T-cell (primary cell): ENCODE measurements at regions not wholly inside any gene's neighbourhood (a gene's known extent, or its start where the extent isn't known, plus 50 kb on each side); places are given as distances from the start of the nearest gene placed in this dataset.

Experiments
- ATAC-seq, 4 experiments: fragments of 200-7000 bp in 3 of 4; fragments of 150-1000 bp in 1 of 4; cut with Tn5 transposase; replicated peaks in 1 of 4; 1 replicate in 3 of 4; 2 replicates in 1 of 4; pipeline ENCODE4 v1.10.0; 2021; ENCODE audit warnings: moderate library complexity in 3 of 4, mild to moderate bottlenecking in 2 of 4, moderate number of reproducible peaks in 1 of 4
- CTCF ChIA-PET, 2 donors: fragments of 300-600 bp; sonication (Branson Sonifier 250); formaldehyde crosslinking; loops; one replicate each; lab custom pipeline; 2022; ENCODE audit warnings: antibody characterized with exemption in 2 of 2; lab: Charles Lee
- POLR2A ChIA-PET, 2 donors: fragments of 300-600 bp; sonication (Branson Sonifier 250); formaldehyde crosslinking; loops; one replicate each; lab custom pipeline; 2022; ENCODE audit warnings: antibody characterized with exemption in 2 of 2; lab: Charles Lee
- DNase-seq, 35 experiments: peaks; one replicate each; pipeline versions ENCODE4 v3.0.0 to v3.0.0-alpha.2; 2013 to 2023
- H3K27ac ChIP-seq: one replicate; pipeline ENCODE4 v1.5.1; 2013; ENCODE audit warnings: low read length
- H3K27me3 ChIP-seq, 2 experiments: replicated peaks in 1 of 2; 1 replicate in 1 of 2; 2 replicates in 1 of 2; pipeline versions ENCODE4 v1.6.1 to v1.7.0; 2013; ENCODE audit warnings: low read length in 1 of 2, mixed read lengths in 1 of 2; ENCODE audit not compliant: control insufficient read depth in 2 of 2, insufficient read depth in 2 of 2; ENCODE audit errors: extremely low read depth in 1 of 2
- H3K36me3 ChIP-seq, 2 donors: 1 replicate in 1 of 2; 2 replicates in 1 of 2; pipeline versions ENCODE4 v1.6.1 to v1.7.0; 2013; ENCODE audit warnings: low read length in 1 of 2; ENCODE audit not compliant: control insufficient read depth in 2 of 2, insufficient read depth in 1 of 2; ENCODE audit errors: extremely low read depth in 1 of 2
- H3K4me1 ChIP-seq, 2 experiments: 1 replicate in 1 of 2; 2 replicates in 1 of 2; pipeline versions ENCODE4 v1.6.1 to v1.7.0; 2013; ENCODE audit warnings: low read length in 2 of 2, mixed read lengths in 1 of 2; ENCODE audit not compliant: insufficient read depth in 2 of 2, control insufficient read depth in 1 of 2; ENCODE audit errors: extremely low read depth in 1 of 2
- H3K4me3 ChIP-seq, 2 donors: 1 replicate in 1 of 2; 2 replicates in 1 of 2; pipeline versions ENCODE4 v1.5.1 to v1.7.0; 2013; ENCODE audit warnings: mild to moderate bottlenecking in 2 of 2, low read length in 1 of 2, moderate library complexity in 1 of 2; ENCODE audit not compliant: control insufficient read depth in 1 of 2; ENCODE audit errors: extremely low read depth in 1 of 2
- H3K9me3 ChIP-seq: 2 replicates; pipeline ENCODE4 v1.7.0; 2013
- H3K27ac Mint-ChIP-seq, 2 donors: one replicate each; pipeline ENCODE4 v1.8.0; 2020 to 2021; ENCODE audit warnings: mild to moderate bottlenecking in 2 of 2, mixed read lengths in 2 of 2
- H3K27me3 Mint-ChIP-seq, 2 donors: one replicate each; pipeline ENCODE4 v1.8.0; 2021 to 2022; ENCODE audit warnings: mixed read lengths in 2 of 2
- H3K36me3 Mint-ChIP-seq: one replicate; pipeline ENCODE4 v1.8.0; 2021; ENCODE audit warnings: mixed read lengths
- H3K4me1 Mint-ChIP-seq, 3 donors: one replicate each; pipeline ENCODE4 v1.8.0; 2020 to 2022; ENCODE audit warnings: mixed read lengths in 3 of 3, mild to moderate bottlenecking in 1 of 3
- H3K4me3 Mint-ChIP-seq, 3 donors: one replicate each; pipeline ENCODE4 v1.8.0; 2020 to 2022; ENCODE audit warnings: mild to moderate bottlenecking in 3 of 3, mixed read lengths in 3 of 3, moderate library complexity in 3 of 3
- H3K9me3 Mint-ChIP-seq, 3 donors: one replicate each; pipeline ENCODE4 v1.8.0; 2020 to 2022; ENCODE audit warnings: mixed read lengths in 3 of 3
- WGBS: methylation state at CpG from one replicate; pipeline ENCODE4 v1.1.5; 2013; ENCODE audit warnings: missing lambda C conversion rate; ENCODE audit not compliant: insufficient coverage; 5-methylcytosine and 5-hydroxymethylcytosine counted together

DNA sequence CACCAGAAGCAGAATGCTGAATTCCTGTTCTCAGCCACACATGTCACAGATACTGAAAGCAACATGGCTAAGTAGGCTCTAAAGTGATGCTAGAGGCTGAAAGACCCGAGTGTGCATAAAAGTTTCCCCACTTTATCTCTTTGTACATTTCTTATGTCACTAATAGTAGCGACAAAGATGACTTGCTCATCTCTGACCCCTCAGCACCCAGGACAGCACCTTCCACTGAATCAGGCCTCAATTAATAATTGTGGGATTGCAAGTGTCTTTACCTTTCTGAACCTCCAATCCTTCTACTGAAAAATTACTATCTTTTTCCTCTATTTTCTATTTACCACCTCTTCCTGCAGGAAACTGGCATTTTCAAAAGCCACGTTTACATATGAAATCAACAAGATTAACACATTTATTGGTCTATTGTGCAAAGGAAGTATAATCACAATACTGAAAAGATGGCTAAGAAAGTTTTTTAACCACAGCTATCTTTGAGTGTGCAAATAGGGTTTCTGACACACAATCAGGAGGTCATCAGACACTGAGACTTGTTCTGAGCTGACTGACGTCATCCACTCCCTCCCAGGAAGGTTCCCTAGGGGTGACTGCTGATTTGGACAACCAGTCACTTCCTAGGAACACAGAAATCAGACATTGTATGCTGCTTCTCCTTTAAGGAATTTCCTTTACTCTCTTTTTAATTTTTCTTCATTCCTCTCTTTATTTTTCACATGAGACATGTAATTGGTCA is 213.9 kb upstream of the ISX start:
- no CpG with 5 or more reads among the region's 4 CpGs for WGBS
- DNase-seq (no peak), ATAC-seq (no peak)
- no peak overlapping the region for H3K27ac ChIP-seq
- no peaks in the 10 kb centered on the region for H3K27me3 ChIP-seq
- H3K27me3 Mint-ChIP-seq: peaks cover 3 to 6% of the 10 kb centered on the region in 2 donors
- no peaks in the 10 kb centered on the region for H3K9me3 ChIP-seq
- no peaks in the 10 kb centered on the region for H3K4me1 ChIP-seq
- H3K36me3 ChIP-seq: no peaks in the 10 kb centered on the region
- no peaks in the 10 kb centered on the region for H3K36me3 Mint-ChIP-seq
- CTCF ChIA-PET: no interaction called here
- no peak overlapping the region for H3K4me3 Mint-ChIP-seq
- no peaks in the 10 kb centered on the region for H3K9me3 Mint-ChIP-seq
- H3K4me1 Mint-ChIP-seq: no peaks in the 10 kb centered on the region
- POLR2A ChIA-PET: interaction anchor here in 1 of 2 donors (0.6 kb wide), 1 partner anchor 49 kb away, joined by 5 read pairs; no protein-coding TSS in a partner anchor
- no peak overlapping the region for H3K27ac Mint-ChIP-seq
- no peak overlapping the region for H3K4me3 ChIP-seq

DNA sequence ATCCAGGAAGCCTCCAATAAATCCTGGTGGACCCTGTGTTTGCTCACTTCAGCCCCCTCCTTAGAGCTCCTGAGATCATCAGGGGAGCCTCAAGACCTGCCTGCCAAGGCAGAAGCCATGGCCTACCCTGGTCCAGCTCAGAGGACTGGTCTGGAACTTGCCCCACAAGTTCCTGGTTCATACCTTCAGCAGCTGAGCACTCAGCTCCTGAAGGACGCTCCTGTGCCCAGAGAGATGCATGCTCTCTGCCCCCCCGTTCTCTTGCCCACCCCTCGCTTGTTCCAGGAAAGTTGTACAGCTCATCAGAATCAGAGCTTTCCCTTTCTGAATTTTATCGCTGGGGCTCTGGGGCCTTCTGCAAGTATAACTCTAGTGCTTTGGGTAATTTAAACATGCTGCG is 210.5 kb upstream of the ISX start:
- no peak overlapping the region for H3K4me3 Mint-ChIP-seq
- H3K27me3 Mint-ChIP-seq: no peaks in the 10 kb centered on the region
- H3K27ac ChIP-seq: no peak overlapping the region
- no peaks in the 10 kb centered on the region for H3K27me3 ChIP-seq
- ATAC-seq: no peak
- H3K9me3 ChIP-seq: no peaks in the 10 kb centered on the region
- WGBS: 89% methylated on average over 2 of the region's 5 CpGs
- H3K4me1 Mint-ChIP-seq: no peaks in the 10 kb centered on the region
- no peaks in the 10 kb centered on the region for H3K36me3 Mint-ChIP-seq
- H3K9me3 Mint-ChIP-seq: peaks cover 0 to 10% (median 5%) of the 10 kb centered on the region in 3 donors
- H3K4me3 ChIP-seq: no peak overlapping the region
- H3K4me1 ChIP-seq: no peaks in the 10 kb centered on the region
- DNase-seq: no peak
- H3K36me3 ChIP-seq: no peaks in the 10 kb centered on the region
- CTCF ChIA-PET: no interaction called here
- POLR2A ChIA-PET: no interaction called here
- H3K27ac Mint-ChIP-seq: no peak overlapping the region

DNA sequence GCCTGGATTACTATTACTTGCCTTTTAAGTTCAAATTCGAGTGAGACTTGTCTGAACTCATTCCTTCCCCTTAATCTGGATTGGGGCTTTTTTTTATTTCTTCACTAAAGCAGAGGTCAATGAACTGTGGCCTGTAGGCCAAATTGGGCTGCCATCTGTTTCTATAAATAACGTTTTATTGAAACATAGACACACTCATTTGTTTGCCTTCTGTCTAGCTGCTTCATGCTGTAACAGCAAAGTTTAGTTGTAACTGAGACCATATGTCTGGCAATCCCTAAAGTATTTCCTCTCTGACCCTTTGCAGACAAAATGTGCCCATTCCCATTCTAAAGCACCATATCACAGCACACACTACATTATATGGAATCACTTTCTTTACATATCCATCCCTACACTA is 207.9 kb upstream of the ISX start:
- WGBS: 57% methylated on average over 1 of the region's 2 CpGs
- Mint-ChIP-seq H3K9me3 (peaks cover 0 to 17% (median 5%) of the 10 kb centered on the region in 3 donors), H3K4me1 (no peaks in the 10 kb centered on the region), H3K27me3 (peaks cover 0 to 10% of the 10 kb centered on the region in 2 donors), H3K4me3 (no peak overlapping the region), H3K36me3 (no peaks in the 10 kb centered on the region), H3K27ac (no peak overlapping the region)
- ChIA-PET POLR2A (no interaction called here), CTCF (no interaction called here)
- Histone ChIP-seq H3K4me3 (no peak overlapping the region), H3K9me3 (no peaks in the 10 kb centered on the region), H3K27me3 (no peaks in the 10 kb centered on the region), H3K27ac (no peak overlapping the region), H3K4me1 (no peaks in the 10 kb centered on the region), H3K36me3 (no peaks in the 10 kb centered on the region)
- ATAC-seq (no peak), DNase-seq (no peak)

DNA sequence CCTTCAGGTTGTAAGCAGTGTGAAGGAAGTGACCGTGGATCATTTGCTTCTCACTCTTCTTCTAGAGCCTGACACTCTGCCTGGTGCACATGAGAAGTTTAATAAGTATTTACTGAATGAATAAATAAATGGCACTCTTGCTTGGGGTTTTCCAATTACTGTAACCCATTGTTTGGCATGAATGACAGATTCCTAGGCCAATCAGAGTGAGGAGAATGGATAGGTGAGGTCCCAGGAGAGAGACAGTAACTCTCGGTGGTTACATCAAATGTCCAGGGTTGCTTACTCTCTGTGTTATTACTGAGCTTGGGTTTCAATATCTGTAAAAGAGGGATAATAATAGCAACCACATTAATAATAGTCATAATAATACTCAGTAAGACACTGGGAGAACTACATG is 204.2 kb upstream of the ISX start:
- Mint-ChIP-seq H3K36me3 (no peaks in the 10 kb centered on the region), H3K27me3 (peaks cover 4 to 15% of the 10 kb centered on the region in 2 donors), H3K4me3 (no peak overlapping the region), H3K9me3 (peaks cover 0 to 17% (median 5%) of the 10 kb centered on the region in 3 donors), H3K27ac (no peak overlapping the region), H3K4me1 (no peaks in the 10 kb centered on the region)
- Histone ChIP-seq H3K4me1 (no peaks in the 10 kb centered on the region), H3K27ac (no peak overlapping the region), H3K4me3 (no peak overlapping the region), H3K27me3 (no peaks in the 10 kb centered on the region), H3K36me3 (no peaks in the 10 kb centered on the region), H3K9me3 (no peaks in the 10 kb centered on the region)
- WGBS: no CpG with 5 or more reads among the region's 2 CpGs
- ChIA-PET POLR2A (no interaction called here), CTCF (no interaction called here)
- DNase-seq (no peak), ATAC-seq (no peak)

- no peaks in the 10 kb centered on the region for H3K4me1 ChIP-seq
- no peak overlapping the region for H3K27ac ChIP-seq
- no peak for DNase-seq
- H3K36me3 ChIP-seq: no peaks in the 10 kb centered on the region
- Mint-ChIP-seq H3K27ac (no peak overlapping the region), H3K27me3 (peaks cover 4 to 27% of the 10 kb centered on the region in 2 donors), H3K36me3 (no peaks in the 10 kb centered on the region), H3K4me1 (peaks cover 0 to 10% (median 6%) of the 10 kb centered on the region in 3 donors), H3K9me3 (peaks cover 0 to 12% (median 0%) of the 10 kb centered on the region in 3 donors), H3K4me3 (no peak overlapping the region)
- no peak overlapping the region for H3K4me3 ChIP-seq
- POLR2A ChIA-PET: no interaction called here
- CTCF ChIA-PET: no interaction called here
- no peak for ATAC-seq
- H3K27me3 ChIP-seq: no peaks in the 10 kb centered on the region
- H3K9me3 ChIP-seq: no peaks in the 10 kb centered on the region
- WGBS: no CpG with 5 or more reads among the region's 4 CpGs
Observed at GRCh38 chr22:34866081-34866480, 199.9 kb upstream of the ISX start.

DNA sequence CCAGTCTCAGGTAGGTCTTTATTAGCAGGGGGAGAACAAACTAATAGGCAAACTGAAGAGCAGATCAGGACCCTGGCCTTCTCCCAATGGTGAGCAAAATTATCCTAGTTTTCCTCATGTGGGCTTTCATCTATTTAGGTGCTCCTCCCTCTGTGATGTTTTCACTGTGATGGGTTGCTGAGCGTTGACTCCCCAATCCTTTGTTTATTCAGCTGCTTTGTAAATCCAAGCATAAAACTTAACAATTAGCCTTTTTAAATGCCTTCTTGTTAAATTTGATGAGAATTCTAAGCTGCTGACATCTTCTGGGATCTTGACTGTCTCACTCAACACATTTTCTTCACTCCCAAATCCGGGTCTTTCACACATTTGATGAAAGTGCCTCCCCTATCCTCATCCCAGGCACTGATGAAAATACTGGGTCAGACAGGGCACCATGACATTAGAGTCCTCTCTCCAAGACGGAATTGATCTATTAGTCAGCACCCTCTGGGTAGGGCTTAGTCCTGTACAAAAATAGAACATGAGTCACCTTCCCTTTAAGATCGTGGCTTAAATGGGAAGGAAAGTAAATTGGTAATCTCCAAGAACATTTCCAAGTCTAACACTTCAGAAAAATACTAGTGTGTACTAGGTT is 199.3 kb upstream of the ISX start:
- no peak for ATAC-seq
- Mint-ChIP-seq H3K4me1 (peaks cover 0 to 11% (median 7%) of the 10 kb centered on the region in 3 donors), H3K27me3 (peaks cover 4 to 24% of the 10 kb centered on the region in 2 donors), H3K27ac (no peak overlapping the region), H3K4me3 (no peak overlapping the region), H3K36me3 (no peaks in the 10 kb centered on the region), H3K9me3 (peaks cover 0 to 7% (median 0%) of the 10 kb centered on the region in 3 donors)
- Histone ChIP-seq H3K4me3 (no peak overlapping the region), H3K4me1 (no peaks in the 10 kb centered on the region), H3K36me3 (no peaks in the 10 kb centered on the region), H3K9me3 (no peaks in the 10 kb centered on the region), H3K27ac (no peak overlapping the region), H3K27me3 (no peaks in the 10 kb centered on the region)
- POLR2A ChIA-PET: no interaction called here
- CTCF ChIA-PET: no interaction called here
- DNase-seq: no peak
- 83% methylated on average over 1 of the region's 4 CpGs for WGBS
